GM18505 (cell line): ENCODE measurements at regions not wholly inside any gene's neighbourhood (a gene's known extent, or its start where the extent isn't known, plus 50 kb on each side); places are given as distances from the start of the nearest gene placed in this dataset.

Experiments
- ATAC-seq: cut with Tn5 transposase; IDR thresholded peaks from one replicate; pipeline ENCODE4 v1.9.1; 2021; ENCODE audit not compliant: unreplicated experiment
- POLR2A ChIP-seq: IDR thresholded peaks from 4 replicates; pipeline ENCODE4 v1.6.1; 2011; ENCODE audit warnings: borderline replicate concordance; ENCODE audit not compliant: insufficient read depth, insufficient read length; ENCODE audit errors: extremely low read depth

- TF ChIP-seq POLR2A: no peak
- no peak for ATAC-seq
Observed at GRCh38 chr13:48181482-48182145, 51.4 kb upstream of the ITM2B start.

DNA sequence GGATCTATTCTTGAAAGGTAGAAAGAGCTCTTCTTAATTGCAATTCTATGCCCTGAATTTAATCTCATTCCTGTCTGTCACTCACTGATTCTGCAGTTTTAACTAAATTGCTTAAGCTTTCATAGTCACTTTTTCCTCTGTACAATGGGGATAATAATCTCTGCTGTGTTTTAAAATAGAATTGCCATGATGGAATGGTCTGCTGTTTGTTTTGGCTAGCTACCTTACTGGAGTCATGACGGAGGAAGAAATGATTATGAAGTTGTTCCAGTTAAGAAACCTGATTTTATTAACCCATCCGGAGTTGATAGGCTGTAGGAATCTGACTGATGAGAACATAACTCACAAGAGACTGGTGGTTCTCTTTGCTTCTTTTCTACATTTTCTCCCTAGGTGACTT lies 54.9 kb upstream of the ITM2B start:
- TF ChIP-seq POLR2A: no peak
- no peak for ATAC-seq

- ATAC-seq: no peak
- TF ChIP-seq POLR2A: no peak
Observed at GRCh38 chr13:48176781-48177180, 56.2 kb upstream of the ITM2B start.

DNA sequence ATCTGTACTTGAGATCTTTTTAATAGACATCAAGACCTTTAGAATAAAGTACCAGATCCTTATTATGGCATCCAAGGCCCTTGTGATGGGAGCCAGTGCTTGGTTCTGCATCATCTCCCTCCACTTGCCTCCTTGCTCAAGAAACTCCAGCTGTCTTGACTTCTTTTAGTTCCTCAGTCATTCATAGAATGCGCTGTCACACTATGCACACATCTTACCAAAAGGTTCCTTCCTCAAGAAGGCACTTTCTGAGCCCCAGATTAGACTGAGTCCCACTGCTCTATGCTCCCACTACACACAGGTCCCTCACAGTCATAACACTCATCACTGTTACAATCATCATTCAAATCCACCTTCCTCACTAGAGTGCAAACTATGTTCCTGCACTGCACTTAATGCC lies 57.8 kb upstream of the ITM2B start:
- no peak for TF ChIP-seq POLR2A
- no peak for ATAC-seq

- no peak for TF ChIP-seq POLR2A
- no peak for ATAC-seq
Observed at GRCh38 chr13:48167866-48168265, 65.1 kb upstream of the ITM2B start.

GRCh38 chr13:48165727-48166126 lies 67.3 kb upstream of the ITM2B start:
- no peak for TF ChIP-seq POLR2A
- no peak for ATAC-seq

DNA sequence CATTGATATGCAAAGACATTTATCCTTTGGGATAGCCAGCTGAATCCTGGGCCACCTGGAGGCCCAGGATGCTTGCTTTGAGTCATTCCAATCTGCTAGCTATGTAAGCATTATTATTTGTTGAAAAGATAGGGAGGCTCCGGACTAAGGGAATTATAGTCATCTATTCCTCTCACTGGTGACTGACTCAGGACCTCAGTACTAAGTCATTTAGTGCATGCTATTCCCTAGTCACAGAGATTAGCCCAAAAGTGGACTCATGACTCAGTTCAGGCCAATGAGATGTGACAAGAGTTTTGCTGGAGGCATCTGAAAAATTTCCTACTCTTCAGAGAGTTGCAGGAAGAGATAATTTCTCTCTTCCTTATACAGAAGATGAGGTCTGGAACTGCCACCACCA lies 67.9 kb upstream of the ITM2B start:
- no peak for ATAC-seq
- no peak for TF ChIP-seq POLR2A

DNA sequence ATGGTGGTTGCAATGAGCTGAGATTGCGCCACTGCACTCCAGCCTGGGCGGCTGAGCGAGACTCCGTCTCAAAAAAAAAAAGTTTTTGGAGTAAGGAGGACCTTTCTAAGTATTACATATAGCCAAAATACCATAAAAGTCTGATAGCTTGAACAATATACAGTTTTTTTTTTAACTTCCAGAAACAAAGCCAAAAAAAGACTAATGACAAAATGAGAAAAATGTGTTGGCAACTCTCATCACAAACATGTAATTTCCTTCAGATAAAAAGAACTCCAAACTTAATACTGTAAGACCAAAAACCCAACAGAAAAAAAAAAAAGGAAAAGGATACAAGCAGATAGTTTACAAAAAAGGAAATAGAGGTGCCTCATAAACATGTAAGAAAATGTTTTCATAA lies 68.2 kb upstream of the MED4 start:
- no peak for ATAC-seq
- TF ChIP-seq POLR2A: no peak

DNA sequence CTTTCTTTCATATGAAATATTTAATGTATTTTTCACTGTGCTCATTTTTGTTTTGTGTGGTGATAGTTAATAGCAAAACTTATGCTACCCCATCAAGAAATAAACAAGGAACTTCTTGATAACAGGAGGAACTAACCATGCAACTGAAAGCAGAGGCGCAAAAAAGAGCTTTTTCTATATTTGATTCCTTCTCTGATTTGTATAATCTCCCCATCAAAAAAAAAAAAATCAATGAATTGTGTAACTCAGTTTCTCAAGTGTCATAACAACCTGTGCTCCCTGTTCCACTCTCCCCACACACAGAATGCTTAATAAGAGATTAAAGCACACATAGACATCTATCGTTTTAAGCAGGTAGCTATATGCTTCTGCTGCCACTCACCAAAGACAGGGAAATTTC lies 67.3 kb upstream of the MED4 start:
- no peak for TF ChIP-seq POLR2A
- ATAC-seq: no peak

GRCh38 chr13:48161530-48162179 lies 66.8 kb upstream of the MED4 start:
- ATAC-seq: no peak
- no peak for TF ChIP-seq POLR2A

DNA sequence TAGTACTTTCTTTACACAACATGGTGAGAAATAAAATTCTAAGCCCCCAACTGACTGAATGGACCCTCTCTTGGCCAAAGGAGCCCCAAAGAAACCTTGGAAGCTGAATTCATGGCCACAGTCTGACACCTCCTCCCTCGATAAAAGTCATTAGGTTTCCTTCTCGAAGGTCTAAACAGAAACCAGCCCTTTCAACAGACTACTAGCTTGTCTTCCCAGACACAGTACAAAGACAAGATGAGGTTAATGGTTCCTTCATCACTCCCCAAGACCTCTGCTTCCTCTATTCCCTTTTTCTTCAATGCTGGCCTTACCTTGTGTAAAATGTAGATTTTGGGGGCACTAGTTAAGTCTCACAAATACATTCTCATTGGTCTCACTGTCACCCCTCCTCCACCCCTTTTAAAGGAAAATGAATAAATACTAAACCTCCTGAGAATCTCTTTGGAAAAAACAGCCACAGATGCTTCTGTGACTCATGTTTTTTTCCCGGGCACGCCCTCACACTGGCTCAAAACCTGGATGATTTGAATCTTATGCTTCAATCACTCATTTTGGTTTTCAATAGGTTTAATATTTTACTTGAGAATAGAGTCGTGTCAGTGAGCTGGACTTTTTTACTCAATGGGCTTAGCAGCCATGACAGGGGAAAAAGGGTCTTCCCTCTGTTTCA lies 65.8 kb upstream of the MED4 start:
- no peak for ATAC-seq
- no peak for TF ChIP-seq POLR2A

- ATAC-seq: no peak
- TF ChIP-seq POLR2A: no peak
Observed at GRCh38 chr13:48159826-48160225, 64.9 kb upstream of the MED4 start.

- no peak for ATAC-seq
- TF ChIP-seq POLR2A: no peak
Observed at GRCh38 chr13:48159401-48159800, 64.5 kb upstream of the MED4 start.

DNA sequence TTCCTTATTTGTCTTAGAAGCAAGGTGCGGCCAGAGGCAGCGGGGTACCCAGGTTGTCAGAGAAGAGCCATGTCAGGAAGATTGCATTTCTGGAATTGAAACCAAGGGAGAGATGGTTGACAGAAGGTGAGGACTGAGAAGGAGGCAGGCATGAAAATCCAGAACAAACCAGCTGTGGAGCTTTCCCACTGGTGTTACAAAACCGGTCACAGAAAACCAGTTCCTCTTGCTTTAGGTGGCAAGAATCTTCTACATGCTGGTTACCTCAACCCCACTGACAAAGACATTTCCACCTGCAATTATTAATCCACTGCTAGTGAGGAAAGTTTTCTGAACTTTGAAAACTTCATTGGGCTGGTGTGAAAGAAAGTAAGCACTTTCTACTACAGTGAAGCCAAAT lies 64.0 kb upstream of the MED4 start:
- ATAC-seq: no peak
- no peak for TF ChIP-seq POLR2A
